ENCODE measurements at regions not wholly inside any gene's neighbourhood (a gene's known extent, or its start where the extent isn't known, plus 50 kb on each side); places are given as distances from the start of the nearest gene placed in this dataset.

DNA sequence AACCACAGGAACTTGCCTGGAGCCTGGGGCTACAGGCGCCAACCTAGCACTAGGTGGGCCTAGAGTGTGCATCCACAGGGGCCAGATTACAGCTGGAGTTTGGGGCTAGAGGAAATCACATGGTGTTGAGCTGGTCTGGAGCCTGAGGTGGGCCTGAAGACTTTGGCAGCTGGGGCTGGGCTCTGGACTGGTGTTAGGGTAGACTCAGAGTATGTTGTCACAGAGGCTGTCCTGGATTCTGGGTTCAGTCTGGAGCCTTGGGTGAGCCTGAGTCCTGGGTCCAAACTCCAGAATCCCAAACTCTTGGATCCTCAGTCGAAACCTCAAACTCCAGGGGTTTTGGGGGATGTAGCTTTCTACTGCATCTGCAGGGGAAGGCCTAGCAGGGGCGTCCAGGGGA, 356.7 kb downstream of the FRK start:
- no peaks in the 10 kb centered on the region for H3K36me3 ChIP-seq
- WGBS, 5 donors: 76 to 91% (median 85%) methylated on average over 3 of the region's 3 CpGs
- no peak for DNase-seq
- H3K9me3 ChIP-seq: peaks cover 0 to 33% (median 30%) of the 10 kb centered on the region in 8 donors
- peaks cover 0 to 6% (median 0%) of the 10 kb centered on the region in 6 donors for H3K4me1 ChIP-seq
- H3K4me3 ChIP-seq: no peak overlapping the region
- H3K27ac ChIP-seq: no peak overlapping the region
- intact Hi-C loops (cut with DNase I; ENCODE audit: low total_unique reads): no loop called here
- H3K27me3 ChIP-seq (replicated peaks in 1 of 7): no peaks in the 10 kb centered on the region
- no peak for TF ChIP-seq POLR2AphosphoS5 (IDR thresholded peaks at IDR 0.05)
- no peak for TF ChIP-seq POLR2A (IDR thresholded peaks at IDR 0.05)
- TF ChIP-seq, protein P1, sequence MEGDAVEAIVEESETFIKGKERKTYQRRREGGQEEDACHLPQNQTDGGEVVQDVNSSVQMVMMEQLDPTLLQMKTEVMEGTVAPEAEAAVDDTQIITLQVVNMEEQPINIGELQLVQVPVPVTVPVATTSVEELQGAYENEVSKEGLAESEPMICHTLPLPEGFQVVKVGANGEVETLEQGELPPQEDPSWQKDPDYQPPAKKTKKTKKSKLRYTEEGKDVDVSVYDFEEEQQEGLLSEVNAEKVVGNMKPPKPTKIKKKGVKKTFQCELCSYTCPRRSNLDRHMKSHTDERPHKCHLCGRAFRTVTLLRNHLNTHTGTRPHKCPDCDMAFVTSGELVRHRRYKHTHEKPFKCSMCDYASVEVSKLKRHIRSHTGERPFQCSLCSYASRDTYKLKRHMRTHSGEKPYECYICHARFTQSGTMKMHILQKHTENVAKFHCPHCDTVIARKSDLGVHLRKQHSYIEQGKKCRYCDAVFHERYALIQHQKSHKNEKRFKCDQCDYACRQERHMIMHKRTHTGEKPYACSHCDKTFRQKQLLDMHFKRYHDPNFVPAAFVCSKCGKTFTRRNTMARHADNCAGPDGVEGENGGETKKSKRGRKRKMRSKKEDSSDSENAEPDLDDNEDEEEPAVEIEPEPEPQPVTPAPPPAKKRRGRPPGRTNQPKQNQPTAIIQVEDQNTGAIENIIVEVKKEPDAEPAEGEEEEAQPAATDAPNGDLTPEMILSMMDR (IDR thresholded peaks at IDR 0.05 in 8 of 11, conservative IDR thresholded peaks at IDR 0.05 in 3 of 11): no peak

DNA sequence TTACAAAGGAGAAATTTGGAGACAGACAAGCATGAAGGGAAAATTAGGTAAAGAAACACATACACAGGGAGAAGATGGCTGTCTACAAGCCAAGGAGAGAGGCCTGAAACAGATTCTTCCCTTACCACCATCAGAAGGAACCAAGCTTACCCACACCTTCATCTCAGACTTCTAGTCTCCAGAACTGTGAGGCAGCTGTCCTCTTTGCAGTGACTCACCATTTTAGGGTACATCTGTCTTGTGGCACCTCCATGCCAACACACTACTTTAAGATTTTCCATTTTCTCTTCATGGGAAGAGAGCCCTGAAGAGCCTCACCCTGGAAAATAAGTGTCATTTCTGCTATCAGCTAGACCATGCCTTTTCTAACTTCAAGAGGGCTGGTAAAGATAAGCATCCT, 369.3 kb downstream of the FRK start:
- intact Hi-C loops (cut with DNase I; ENCODE audit: low total_unique reads): no loop called here
- TF ChIP-seq, protein P1 (IDR thresholded peaks at IDR 0.05 in 8 of 11, conservative IDR thresholded peaks at IDR 0.05 in 3 of 11): no peak
- no peaks in the 10 kb centered on the region for H3K27me3 ChIP-seq (replicated peaks in 1 of 7)
- no peak for DNase-seq
- H3K9me3 ChIP-seq: peaks cover 0 to 5% (median 0%) of the 10 kb centered on the region in 8 donors
- H3K4me1 ChIP-seq: no peaks in the 10 kb centered on the region
- H3K36me3 ChIP-seq: no peaks in the 10 kb centered on the region
- H3K4me3 ChIP-seq: no peak overlapping the region
- no peak overlapping the region for H3K27ac ChIP-seq

DNA sequence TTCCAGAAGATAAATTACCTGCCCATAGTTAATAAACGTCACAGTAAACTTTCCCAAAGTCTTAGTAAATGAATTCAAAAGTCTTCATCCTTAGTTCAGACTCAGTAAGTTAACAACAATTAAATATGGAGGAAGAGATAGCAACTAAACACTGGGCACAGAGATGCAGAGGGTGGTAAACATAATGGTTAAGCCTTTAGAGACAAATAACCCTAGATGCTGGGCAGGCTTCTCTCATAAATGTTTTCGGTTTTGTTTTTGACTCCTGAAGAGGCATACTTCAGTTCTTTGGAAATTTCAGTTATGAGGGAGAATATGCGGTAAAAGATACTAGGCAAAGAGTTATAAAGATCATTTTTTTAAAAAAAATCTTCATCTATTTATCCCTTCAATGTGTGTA, 369.8 kb downstream of the FRK start:
- DNase-seq: no peak
- WGBS, 5 donors: 73 to 84% (median 76%) methylated on average over 3 of the region's 3 CpGs
- no peak overlapping the region for H3K4me3 ChIP-seq
- H3K27me3 ChIP-seq (replicated peaks in 1 of 7): no peaks in the 10 kb centered on the region
- intact Hi-C loops (cut with DNase I; ENCODE audit: low total_unique reads): no loop called here
- no peaks in the 10 kb centered on the region for H3K4me1 ChIP-seq
- H3K9me3 ChIP-seq: peaks cover 0 to 5% (median 0%) of the 10 kb centered on the region in 8 donors
- no peaks in the 10 kb centered on the region for H3K36me3 ChIP-seq
- H3K27ac ChIP-seq: no peak overlapping the region
- no peak for TF ChIP-seq POLR2A (IDR thresholded peaks at IDR 0.05)
- TF ChIP-seq, protein P1 (IDR thresholded peaks at IDR 0.05 in 8 of 11, conservative IDR thresholded peaks at IDR 0.05 in 3 of 11): no peak

- intact Hi-C loops (cut with DNase I; ENCODE audit: low total_unique reads): no loop called here
- H3K27me3 ChIP-seq (replicated peaks in 1 of 7): no peaks in the 10 kb centered on the region
- no peak for DNase-seq
- no peak for TF ChIP-seq POLR2A (IDR thresholded peaks at IDR 0.05)
- no peak for TF ChIP-seq POLR2AphosphoS5 (IDR thresholded peaks at IDR 0.05)
- TF ChIP-seq, protein P1 (IDR thresholded peaks at IDR 0.05 in 8 of 11, conservative IDR thresholded peaks at IDR 0.05 in 3 of 11): no peak
- H3K4me3 ChIP-seq: no peak overlapping the region
- H3K4me1 ChIP-seq: no peaks in the 10 kb centered on the region
- WGBS, 5 donors: 67 to 73% (median 72%) methylated on average over 5 of the region's 5 CpGs
- H3K27ac ChIP-seq: no peak overlapping the region
- H3K9me3 ChIP-seq: no peaks in the 10 kb centered on the region
- no peaks in the 10 kb centered on the region for H3K36me3 ChIP-seq
Observed at GRCh38 chr6:115681978-115682775, 378.5 kb downstream of the FRK start.
